ENCODE measurements at regions not wholly inside any gene's neighbourhood (a gene's known extent, or its start where the extent isn't known, plus 50 kb on each side); places are given as distances from the start of the nearest gene placed in this dataset.

GRCh38 chr12:84698576-84699333 is 213.8 kb downstream of the SLC6A15 start:
- no peak overlapping the region for H2AK9ac ChIP-seq (replicated peaks; ENCODE audit: low read depth, low read length, poor library complexity)
- no CpG with 5 or more reads among the region's 3 CpGs for WGBS, 2 experiments (ENCODE audit: extremely low coverage in 2 of 2, insufficient read length in 1 of 2)
- no peak overlapping the region for H4K8ac ChIP-seq (ENCODE audit: low read depth in 2 of 2, low read length in 2 of 2)
- CTCF ChIA-PET, result no interaction called here
- POLR2A ChIA-PET (ENCODE audit: unreplicated experiment), result no interaction called here
- no peak for TF ChIP-seq POLR2A (IDR thresholded peaks at IDR 0.05; ENCODE audit: low read depth, low read length)
- TF ChIP-seq RAD21 (IDR thresholded peaks at IDR 0.05; ENCODE audit: low read length), result no peak
- TF ChIP-seq BHLHE40 (IDR thresholded peaks at IDR 0.05; ENCODE audit: low read depth, low read length), result no peak
- no peak overlapping the region for H3K56ac ChIP-seq (ENCODE audit: extremely low read depth, insufficient read depth, low read length)
- no peak overlapping the region for H3K4ac ChIP-seq (ENCODE audit: low read depth, low read length)
- H3K27ac ChIP-seq (ENCODE audit: insufficient read depth, low read length), result no peak overlapping the region
- no TSS peak for BruUV-seq (replicated peaks)
- no peaks in the 10 kb centered on the region for H3K9me3 ChIP-seq (ENCODE audit: control insufficient read depth, insufficient read depth, low read length)
- H4K5ac ChIP-seq (ENCODE audit: low read depth, low read length), result no peak overlapping the region
- H3K27me3 ChIP-seq (ENCODE audit: control insufficient read depth, insufficient read depth, low read length), result no peaks in the 10 kb centered on the region
- H3K14ac ChIP-seq (replicated peaks; ENCODE audit: low read depth, low read length), result no peak overlapping the region
- H3K9me1 ChIP-seq (ENCODE audit: insufficient read depth, low read length), result no peaks in the 10 kb centered on the region
- no peak overlapping the region for H2BK120ac ChIP-seq (ENCODE audit: low read depth, low read length)
- no peaks in the 10 kb centered on the region for H3K4me1 ChIP-seq (ENCODE audit: control insufficient read depth, insufficient read depth, low read length)
- no peak overlapping the region for H2BK5ac ChIP-seq (ENCODE audit: low read depth, low read length, poor library complexity, severe bottlenecking)
- H2AFZ ChIP-seq (replicated peaks; ENCODE audit: low read length, poor library complexity), result no peak overlapping the region
- no peak overlapping the region for H3K9ac ChIP-seq (ENCODE audit: low read depth, low read length)
- dilution Hi-C loops (cut with HindIII; ENCODE audit: low sequenced_read_pairs, unreplicated experiment) (no loop called here), intact Hi-C loops (cut with micrococcal nuclease) (no loop called here), in situ Hi-C loops (cut with MboI; ENCODE audit: low sequenced_read_pairs) (no loop called here)
- no peak overlapping the region for H4K91ac ChIP-seq (ENCODE audit: insufficient read depth, low read depth, low read length)
- no peak overlapping the region for H3K4me2 ChIP-seq (ENCODE audit: low read depth, low read length)
- no peak overlapping the region for H2AK5ac ChIP-seq (ENCODE audit: low read depth, low read length)
- no peak overlapping the region for H2BK20ac ChIP-seq (ENCODE audit: low read depth, low read length)
- no peak overlapping the region for H3K23ac ChIP-seq (ENCODE audit: low read depth, low read length)
- ATAC-seq (ENCODE audit: low read depth), result no peak
- no peaks in the 10 kb centered on the region for H3K79me1 ChIP-seq (ENCODE audit: low read depth in 1 of 2, low read length in 2 of 2)
- DNase-seq, result no peak
- H2BK15ac ChIP-seq (ENCODE audit: low read depth, low read length), result no peak overlapping the region
- no peak overlapping the region for H3K4me3 ChIP-seq (ENCODE audit: insufficient read depth, low read depth, low read length)
- H3K18ac ChIP-seq (ENCODE audit: low read depth, low read length), result no peak overlapping the region
- H3K36me3 ChIP-seq (ENCODE audit: control insufficient read depth, insufficient read depth, low read length), result no peaks in the 10 kb centered on the region
- no peaks in the 10 kb centered on the region for H4K20me1 ChIP-seq (ENCODE audit: insufficient read depth, low read length)

All from IMR-90 (cell line).